Keratinocyte (primary cell): ENCODE measurements at regions not wholly inside any gene's neighbourhood (a gene's known extent, or its start where the extent isn't known, plus 50 kb on each side); places are given as distances from the start of the nearest gene placed in this dataset.

Source experiments
- DNase-seq: peaks from one replicate; pipeline ENCODE4 v3.0.0-alpha.2; 2011; ENCODE audit warnings: low read depth, missing footprints, low spot score
- FAIRE-seq: peaks from 2 replicates; lab custom pipeline; 2011; peaks lifted over from hg19 to GRCh38; lab: Jason Lieb, UNC
- H2AFZ ChIP-seq: 2 replicates; pipeline ENCODE4 v1.6.0; 2012; ENCODE audit warnings: low read length, control low read depth, inconsistent platforms; ENCODE audit not compliant: control insufficient read depth
- H3K27ac ChIP-seq: 2 replicates; pipeline ENCODE4 v1.5.1; 2011; ENCODE audit warnings: low read length; ENCODE audit not compliant: control insufficient read depth, insufficient read depth
- H3K27me3 ChIP-seq: 3 replicates; pipeline ENCODE4 v1.6.0; 2011; ENCODE audit warnings: low read length; ENCODE audit not compliant: control insufficient read depth, insufficient read depth; ENCODE audit errors: extremely low read depth
- H3K36me3 ChIP-seq, 2 experiments: 2 replicates in 1 of 2; 3 replicates in 1 of 2; pipeline ENCODE4 v1.5.1; 2011; ENCODE audit warnings: low read length in 2 of 2, mild to moderate bottlenecking in 1 of 2; ENCODE audit not compliant: control insufficient read depth in 2 of 2, insufficient read depth in 2 of 2; ENCODE audit errors: extremely low read depth in 1 of 2
- H3K4me1 ChIP-seq: 3 replicates; pipeline ENCODE4 v1.5.1; 2011; ENCODE audit warnings: low read length; ENCODE audit not compliant: control insufficient read depth, insufficient read depth; ENCODE audit errors: extremely low read depth
- H3K4me2 ChIP-seq: 3 replicates; pipeline ENCODE4 v1.6.0; 2011; ENCODE audit warnings: low read depth, low read length; ENCODE audit not compliant: control insufficient read depth, insufficient read depth; ENCODE audit errors: extremely low read depth
- H3K4me3 ChIP-seq, 3 experiments: fragments of 200-600 bp in 1 of 3; sonication (generic) in 1 of 3; 2 replicates in 2 of 3; 3 replicates in 1 of 3; pipeline ENCODE4 v1.5.1; 2011 to 2016; ENCODE audit warnings: low read length in 3 of 3, mild to moderate bottlenecking in 3 of 3, control low read depth in 2 of 3, inconsistent platforms in 1 of 3, low read depth in 1 of 3, mixed read lengths in 1 of 3, mixed run types in 1 of 3, moderate library complexity in 1 of 3; ENCODE audit not compliant: control insufficient read depth in 2 of 3, insufficient read depth in 2 of 3; ENCODE audit errors: extremely low read depth in 1 of 3
- H3K79me2 ChIP-seq: 2 replicates; pipeline ENCODE4 v1.6.0; 2012; ENCODE audit warnings: low read length; ENCODE audit not compliant: control insufficient read depth, insufficient read depth
- H3K9ac ChIP-seq: 3 replicates; pipeline ENCODE4 v1.6.0; 2011; ENCODE audit warnings: low read length; ENCODE audit not compliant: control insufficient read depth, insufficient read depth; ENCODE audit errors: extremely low read depth
- H3K9me1 ChIP-seq: 3 replicates; pipeline ENCODE4 v1.6.0; 2011; ENCODE audit warnings: low read length; ENCODE audit not compliant: control insufficient read depth, insufficient read depth; ENCODE audit errors: extremely low read depth
- H3K9me3 ChIP-seq: 2 replicates; pipeline ENCODE4 v1.5.1; 2012; ENCODE audit warnings: low read depth, low read length; ENCODE audit not compliant: control insufficient read depth
- H4K20me1 ChIP-seq: 3 replicates; pipeline ENCODE4 v1.6.0; 2011; ENCODE audit warnings: low read length; ENCODE audit not compliant: control insufficient read depth, insufficient read depth; ENCODE audit errors: extremely low read depth
- EZH2 ChIP-seq: IDR thresholded peaks from one replicate; pipeline ENCODE4 v1.6.1; 2012; ENCODE audit warnings: inconsistent platforms, mild to moderate bottlenecking, low read length, moderate library complexity
- dilution Hi-C: fragments of 300-500 bp; cut with MboI; formaldehyde crosslinking; loops from one replicate; pipeline ENCODE4 v1.7.0; 2020; ENCODE audit warnings: low sequenced_read_pairs; ENCODE audit not compliant: extremely low pct_ligation_motif_present
- TF ChIP-seq, protein P1 (sequence below), 3 experiments: IDR thresholded peaks in 1 of 3; conservative IDR thresholded peaks in 1 of 3; optimal IDR thresholded peaks in 1 of 3; 2 replicates in 2 of 3; 3 replicates in 1 of 3; pipeline versions ENCODE3 to v1.5.1; 2011; ENCODE audit warnings: low read length in 3 of 3, mild to moderate bottlenecking in 3 of 3, moderate library complexity in 2 of 3, control low read depth in 1 of 3, inconsistent platforms in 1 of 3; ENCODE audit not compliant: insufficient read depth in 2 of 3; ENCODE audit errors: extremely low read depth in 1 of 3

DNA sequence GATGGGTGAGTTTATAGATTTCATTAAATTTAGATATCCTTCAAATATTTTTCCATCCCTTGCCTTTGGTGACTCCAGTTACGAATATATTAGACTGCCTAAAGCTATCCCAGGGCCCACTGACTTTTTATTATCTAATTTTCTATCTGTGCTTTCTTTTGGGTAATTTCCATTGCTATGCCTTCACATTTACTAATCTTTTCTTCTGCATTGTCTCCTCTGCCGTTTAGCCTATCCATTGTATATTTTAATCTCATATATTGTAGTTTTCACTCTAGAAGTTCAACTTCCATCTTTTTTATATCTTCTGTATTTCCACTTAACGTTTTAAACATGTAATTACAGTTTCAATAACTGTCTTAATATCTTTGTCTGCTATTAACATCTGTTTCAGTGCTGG, 78.6 kb upstream of the HDAC9 start:
- no peak overlapping the region for H2AFZ ChIP-seq
- H3K36me3 ChIP-seq, result no peaks in the 10 kb centered on the region
- dilution Hi-C loops, result no loop called here
- no peaks in the 10 kb centered on the region for H3K9me3 ChIP-seq
- H3K9ac ChIP-seq, result no peak overlapping the region
- no peak overlapping the region for H3K4me2 ChIP-seq
- no peaks in the 10 kb centered on the region for H4K20me1 ChIP-seq
- no peaks in the 10 kb centered on the region for H3K9me1 ChIP-seq
- no peaks in the 10 kb centered on the region for H3K79me2 ChIP-seq
- FAIRE-seq, result no peak
- no peak overlapping the region for H3K27ac ChIP-seq
- no peak for DNase-seq
- TF ChIP-seq, protein P1, sequence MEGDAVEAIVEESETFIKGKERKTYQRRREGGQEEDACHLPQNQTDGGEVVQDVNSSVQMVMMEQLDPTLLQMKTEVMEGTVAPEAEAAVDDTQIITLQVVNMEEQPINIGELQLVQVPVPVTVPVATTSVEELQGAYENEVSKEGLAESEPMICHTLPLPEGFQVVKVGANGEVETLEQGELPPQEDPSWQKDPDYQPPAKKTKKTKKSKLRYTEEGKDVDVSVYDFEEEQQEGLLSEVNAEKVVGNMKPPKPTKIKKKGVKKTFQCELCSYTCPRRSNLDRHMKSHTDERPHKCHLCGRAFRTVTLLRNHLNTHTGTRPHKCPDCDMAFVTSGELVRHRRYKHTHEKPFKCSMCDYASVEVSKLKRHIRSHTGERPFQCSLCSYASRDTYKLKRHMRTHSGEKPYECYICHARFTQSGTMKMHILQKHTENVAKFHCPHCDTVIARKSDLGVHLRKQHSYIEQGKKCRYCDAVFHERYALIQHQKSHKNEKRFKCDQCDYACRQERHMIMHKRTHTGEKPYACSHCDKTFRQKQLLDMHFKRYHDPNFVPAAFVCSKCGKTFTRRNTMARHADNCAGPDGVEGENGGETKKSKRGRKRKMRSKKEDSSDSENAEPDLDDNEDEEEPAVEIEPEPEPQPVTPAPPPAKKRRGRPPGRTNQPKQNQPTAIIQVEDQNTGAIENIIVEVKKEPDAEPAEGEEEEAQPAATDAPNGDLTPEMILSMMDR (optimal IDR thresholded peaks at IDR 0.05 in 1 of 3, IDR thresholded peaks at IDR 0.05 in 1 of 3, conservative IDR thresholded peaks at IDR 0.05 in 1 of 3; ENCODE audit: extremely low read depth in 1 of 3, insufficient read depth in 2 of 3, low read length in 3 of 3), result no peak
- no peak for TF ChIP-seq EZH2
- H3K4me3 ChIP-seq, result no peak overlapping the region
- no peaks in the 10 kb centered on the region for H3K27me3 ChIP-seq
- peaks cover 7% of the 10 kb centered on the region for H3K4me1 ChIP-seq

DNA sequence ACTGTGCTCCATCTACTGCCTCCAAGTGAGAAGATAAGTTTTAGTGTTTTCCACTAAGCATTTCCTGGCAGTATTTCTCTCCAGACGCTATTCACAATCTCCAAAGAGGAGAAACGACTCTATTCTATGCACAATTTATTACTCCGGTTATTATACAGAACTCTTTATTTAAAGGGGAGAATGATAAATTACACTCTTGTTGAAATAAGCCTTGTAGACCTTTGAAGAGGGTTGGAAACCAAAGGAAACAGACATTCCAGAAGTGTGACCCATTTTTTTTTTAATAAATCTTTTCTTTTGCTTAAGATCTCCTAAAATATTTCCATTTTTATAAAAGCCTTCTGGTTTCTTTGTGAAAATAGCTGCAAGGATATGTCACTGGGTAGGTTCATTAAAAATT, 76.1 kb upstream of the HDAC9 start:
- no peak overlapping the region for H3K9ac ChIP-seq
- H3K9me1 ChIP-seq, result no peaks in the 10 kb centered on the region
- no peaks in the 10 kb centered on the region for H4K20me1 ChIP-seq
- TF ChIP-seq, protein P1 (optimal IDR thresholded peaks at IDR 0.05 in 1 of 3, IDR thresholded peaks at IDR 0.05 in 1 of 3, conservative IDR thresholded peaks at IDR 0.05 in 1 of 3; ENCODE audit: extremely low read depth in 1 of 3, insufficient read depth in 2 of 3, low read length in 3 of 3), result no peak
- TF ChIP-seq EZH2, result no peak
- H3K4me3 ChIP-seq, result no peak overlapping the region
- no peak overlapping the region for H3K4me2 ChIP-seq
- no peaks in the 10 kb centered on the region for H3K79me2 ChIP-seq
- DNase-seq (no peak), FAIRE-seq (no peak)
- H3K4me1 ChIP-seq, result peaks cover 7% of the 10 kb centered on the region
- H2AFZ ChIP-seq, result no peak overlapping the region
- no peaks in the 10 kb centered on the region for H3K9me3 ChIP-seq
- H3K27ac ChIP-seq, result no peak overlapping the region
- dilution Hi-C loops, result no loop called here
- no peaks in the 10 kb centered on the region for H3K36me3 ChIP-seq
- H3K27me3 ChIP-seq, result no peaks in the 10 kb centered on the region
